HG02981 (cell line): ENCODE measurements at regions not wholly inside any gene's neighbourhood (a gene's known extent, or its start where the extent isn't known, plus 50 kb on each side); places are given as distances from the start of the nearest gene placed in this dataset.

Experiments used
- ATAC-seq: cut with Tn5 transposase; IDR thresholded peaks from one replicate; pipeline ENCODE4 v1.9.1; 2021; ENCODE audit warnings: mild to moderate bottlenecking, moderate library complexity; ENCODE audit not compliant: unreplicated experiment

- ATAC-seq = no peak
Observed at GRCh38 chr14:97604731-97605130, 807.5 kb downstream of the VRK1 start.

- no peak for ATAC-seq
Observed at GRCh38 chr14:97618401-97618800, 821.2 kb downstream of the VRK1 start.

GRCh38 chr14:97618917-97619690, 821.9 kb downstream of the VRK1 start:
- ATAC-seq = no peak

- no peak for ATAC-seq
Observed at GRCh38 chr14:97620066-97620465, 822.9 kb downstream of the VRK1 start.

GRCh38 chr14:97624985-97625384, 827.8 kb downstream of the VRK1 start:
- no peak for ATAC-seq

GRCh38 chr14:97625477-97625876, 828.3 kb downstream of the VRK1 start:
- ATAC-seq = no peak

- ATAC-seq = no peak
Observed at GRCh38 chr14:97626088-97626487, 828.9 kb downstream of the VRK1 start.

GRCh38 chr14:97630249-97630648, 833.1 kb downstream of the VRK1 start:
- no peak for ATAC-seq

GRCh38 chr14:97633131-97633738, 836.1 kb downstream of the VRK1 start:
- ATAC-seq = no peak

- ATAC-seq = no peak
Observed at GRCh38 chr14:97634751-97635150, 837.6 kb downstream of the VRK1 start.

GRCh38 chr14:97638864-97639263, 841.7 kb downstream of the VRK1 start:
- no peak for ATAC-seq

GRCh38 chr14:97640031-97640430, 842.8 kb downstream of the VRK1 start:
- no peak for ATAC-seq

GRCh38 chr14:97641827-97642226, 844.6 kb downstream of the VRK1 start:
- no peak for ATAC-seq

GRCh38 chr14:97642631-97643030, 845.4 kb downstream of the VRK1 start:
- no peak for ATAC-seq

GRCh38 chr14:97644365-97644764, 847.2 kb downstream of the VRK1 start:
- no peak for ATAC-seq

- ATAC-seq = no peak
Observed at GRCh38 chr14:97649752-97650151, 852.6 kb downstream of the VRK1 start.

- ATAC-seq = no peak
Observed at GRCh38 chr14:97655169-97655948, 858.2 kb downstream of the VRK1 start.

GRCh38 chr14:97657609-97658008, 860.4 kb downstream of the VRK1 start:
- ATAC-seq = no peak

- ATAC-seq = no peak
Observed at GRCh38 chr14:97687944-97688630, 890.9 kb downstream of the VRK1 start.

GRCh38 chr14:97688631-97689336, 891.6 kb downstream of the VRK1 start:
- no peak for ATAC-seq

GRCh38 chr14:97692084-97692483, 894.9 kb downstream of the VRK1 start:
- ATAC-seq = no peak
